ENCODE measurements at regions not wholly inside any gene's neighbourhood (a gene's known extent, or its start where the extent isn't known, plus 50 kb on each side); places are given as distances from the start of the nearest gene placed in this dataset.

GRCh38 chr13:106129993-106130392 lies 405.5 kb downstream of the EFNB2 start (continued):
- TF ChIP-seq ZNF148 (tag by site-specific recombination; IDR thresholded peaks at IDR 0.05; ENCODE audit: borderline replicate concordance) (no peak), IKZF3 (tag by site-specific recombination; IDR thresholded peaks at IDR 0.05) (no peak), ZNF658 (tag by site-specific recombination; IDR thresholded peaks at IDR 0.05) (no peak), ZNF571 (tag by site-specific recombination; IDR thresholded peaks at IDR 0.05) (no peak), OVOL3 (tag by site-specific recombination; IDR thresholded peaks at IDR 0.05) (no peak), ZNF692 (tag by site-specific recombination; IDR thresholded peaks at IDR 0.05) (no peak)

- Histone ChIP-seq H3K27ac (ENCODE audit: extremely low read depth, low read depth, low read length) (no peak overlapping the region), H3K4me1 (ENCODE audit: control insufficient read depth, insufficient read depth, low read length) (no peaks in the 10 kb centered on the region), H3K4me3 (ENCODE audit: low read depth, low read length) (no peak overlapping the region), H3K9me3 (ENCODE audit: control insufficient read depth, insufficient read depth, low read depth, low read length) (no peaks in the 10 kb centered on the region), H3K36me3 (ENCODE audit: control insufficient read depth in 2 of 2, insufficient read depth in 1 of 2, low read length in 2 of 2) (no peaks in the 10 kb centered on the region)
- TF ChIP-seq OSR2 (tag by site-specific recombination; IDR thresholded peaks at IDR 0.05) = no peak
- POLR2A ChIA-PET = no interaction called here
- CTCF ChIA-PET = no interaction called here
Observed at GRCh38 chr13:106129273-106129672, 406.2 kb downstream of the EFNB2 start.

- no peaks in the 10 kb centered on the region for H3K4me1 ChIP-seq (ENCODE audit: control insufficient read depth, insufficient read depth, low read length)
- H3K36me3 ChIP-seq (ENCODE audit: control insufficient read depth in 2 of 2, insufficient read depth in 1 of 2, low read length in 2 of 2) = no peaks in the 10 kb centered on the region
- H3K4me3 ChIP-seq (ENCODE audit: low read depth, low read length) = no peak overlapping the region
- no peak overlapping the region for H3K27ac ChIP-seq (ENCODE audit: extremely low read depth, low read depth, low read length)
- CTCF ChIA-PET = interaction anchor here (0.7 kb wide), 1 partner anchor 534 kb away, joined by 3 read pairs; no protein-coding TSS in a partner anchor
- POLR2A ChIA-PET = interaction anchor here (0.6 kb wide), 1 partner anchor 1428 kb away, joined by 4 read pairs; no protein-coding TSS in a partner anchor
- no peaks in the 10 kb centered on the region for H3K9me3 ChIP-seq (ENCODE audit: control insufficient read depth, insufficient read depth, low read depth, low read length)
- TF ChIP-seq ZNF692 (tag by site-specific recombination; IDR thresholded peaks at IDR 0.05) (no peak), ZNF580 (tag by site-specific recombination; IDR thresholded peaks at IDR 0.05) (no peak), ZBTB26 (tag by site-specific recombination; optimal IDR thresholded peaks at IDR 0.05) (no peak), SCRT1 (tag by site-specific recombination; IDR thresholded peaks at IDR 0.05; ENCODE audit: borderline replicate concordance) (no peak), KLF17 (tag by site-specific recombination; IDR thresholded peaks at IDR 0.05) (no peak), ZBTB11 (tag by site-specific recombination; conservative IDR thresholded peaks at IDR 0.05; ENCODE audit: low read depth) (no peak), ZBTB7A (tag by site-specific recombination; IDR thresholded peaks at IDR 0.05; ENCODE audit: low read depth) (no peak), ZNF791 (tag by site-specific recombination; IDR thresholded peaks at IDR 0.05) (no peak), ZNF266 (tag by site-specific recombination; IDR thresholded peaks at IDR 0.05; ENCODE audit: low read depth) (no peak), YY1 (tag by site-specific recombination; IDR thresholded peaks at IDR 0.05) (no peak), ZNF561 (tag by site-specific recombination; IDR thresholded peaks at IDR 0.05; ENCODE audit: borderline replicate concordance) (no peak), HOXA7 (CRISPR knock-in tag; IDR thresholded peaks at IDR 0.05; ENCODE audit: borderline replicate concordance) (no peak), BCL6B (tag by site-specific recombination; IDR thresholded peaks at IDR 0.05) (no peak), ZNF248 (tag by site-specific recombination; IDR thresholded peaks at IDR 0.05) (no peak)
Observed at GRCh38 chr13:106122234-106122633, 413.2 kb downstream of the EFNB2 start.
